ENCODE measurements at regions not wholly inside any gene's neighbourhood (a gene's known extent, or its start where the extent isn't known, plus 50 kb on each side); places are given as distances from the start of the nearest gene placed in this dataset.
"Not testable (repeated sequence)": the region's sequence is repeated elsewhere in the genome, so short reads cannot be mapped to it uniquely, and the experiment has no call there.

- DNase-seq (ENCODE audit: low read depth): no peak
Measured at GRCh38 chr6:120355822-120356221, 978.5 kb downstream of the TBC1D32 start.

GRCh38 chr6:120354452-120355098 lies 979.7 kb downstream of the TBC1D32 start:
- no peak for DNase-seq (ENCODE audit: low read depth)

GRCh38 chr6:120352491-120352890 lies 981.8 kb downstream of the TBC1D32 start:
- no peak for DNase-seq (ENCODE audit: low read depth)

GRCh38 chr6:120348926-120349325 lies 985.4 kb downstream of the TBC1D32 start:
- no peak for DNase-seq (ENCODE audit: low read depth)

GRCh38 chr6:120328521-120328920 lies 979.0 kb upstream of the MAN1A1 start:
- no peak for DNase-seq (ENCODE audit: low read depth)

GRCh38 chr6:120320481-120321162 lies 971.1 kb upstream of the MAN1A1 start:
- DNase-seq (ENCODE audit: low read depth): no peak

GRCh38 chr6:120304223-120304622 lies 954.7 kb upstream of the MAN1A1 start:
- DNase-seq (ENCODE audit: low read depth): no peak

GRCh38 chr6:120303527-120303926 lies 954.0 kb upstream of the MAN1A1 start:
- DNase-seq (ENCODE audit: low read depth): no peak

- no peak for DNase-seq (ENCODE audit: low read depth)
Measured at GRCh38 chr6:120302041-120302440, 952.5 kb upstream of the MAN1A1 start.

GRCh38 chr6:120290964-120291363 lies 941.4 kb upstream of the MAN1A1 start:
- no peak for DNase-seq (ENCODE audit: low read depth)

- no peak for DNase-seq (ENCODE audit: low read depth)
Measured at GRCh38 chr6:120282005-120282404, 932.4 kb upstream of the MAN1A1 start.

- no peak for DNase-seq (ENCODE audit: low read depth)
Measured at GRCh38 chr6:120279466-120280167, 930.1 kb upstream of the MAN1A1 start.

- DNase-seq (ENCODE audit: low read depth): no peak
Measured at GRCh38 chr6:120278689-120279396, 929.3 kb upstream of the MAN1A1 start.

- no peak for DNase-seq (ENCODE audit: low read depth)
Measured at GRCh38 chr6:120274547-120274946, 925.0 kb upstream of the MAN1A1 start.

GRCh38 chr6:120273411-120273810 lies 923.9 kb upstream of the MAN1A1 start:
- no peak for DNase-seq (ENCODE audit: low read depth)

GRCh38 chr6:120272038-120272437 lies 922.5 kb upstream of the MAN1A1 start:
- no peak for DNase-seq (ENCODE audit: low read depth)

- DNase-seq (ENCODE audit: low read depth): not testable (repeated sequence)
Measured at GRCh38 chr6:120268256-120268655, 918.7 kb upstream of the MAN1A1 start.

GRCh38 chr6:120262354-120262753 lies 912.8 kb upstream of the MAN1A1 start:
- no peak for DNase-seq (ENCODE audit: low read depth)

- DNase-seq (ENCODE audit: low read depth): no peak
Measured at GRCh38 chr6:120260636-120261035, 911.1 kb upstream of the MAN1A1 start.

GRCh38 chr6:120254651-120255050 lies 905.1 kb upstream of the MAN1A1 start:
- DNase-seq (ENCODE audit: low read depth): no peak

- DNase-seq (ENCODE audit: low read depth): no peak
Measured at GRCh38 chr6:120248451-120248850, 898.9 kb upstream of the MAN1A1 start.

GRCh38 chr6:120237221-120237620 lies 887.7 kb upstream of the MAN1A1 start:
- no peak for DNase-seq (ENCODE audit: low read depth)

- DNase-seq (ENCODE audit: low read depth): no peak
Measured at GRCh38 chr6:120230008-120230407, 880.4 kb upstream of the MAN1A1 start.

Data from CMK (cell line).